ENCODE measurements at regions not wholly inside any gene's neighbourhood (a gene's known extent, or its start where the extent isn't known, plus 50 kb on each side); places are given as distances from the start of the nearest gene placed in this dataset.
"Not testable (repeated sequence)": the region's sequence is repeated elsewhere in the genome, so short reads cannot be mapped to it uniquely, and the experiment has no call there.

DNA sequence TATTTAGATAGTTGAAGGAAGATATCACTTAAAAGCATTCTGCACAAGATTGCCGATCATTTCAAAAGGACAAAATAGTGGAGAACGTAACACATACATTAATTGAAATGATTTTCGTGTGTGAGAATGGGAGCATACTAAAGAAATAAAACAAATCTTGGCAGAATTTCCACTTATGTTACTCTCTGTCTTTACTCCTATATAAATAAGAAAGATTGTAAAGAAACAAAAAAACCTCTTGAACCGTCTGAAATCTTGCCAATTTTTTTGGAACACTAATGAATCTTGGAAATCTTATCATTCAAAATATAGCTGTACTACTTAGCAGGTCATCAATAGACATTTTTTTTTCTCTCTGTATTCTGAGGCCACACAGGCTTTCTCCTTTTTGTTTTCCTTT lies 528.8 kb upstream of the NCAM2 start:
- 70% methylated on average over 1 of the region's 4 CpGs for WGBS
- H3K9ac ChIP-seq (ENCODE audit: low read length): no peak overlapping the region

DNA sequence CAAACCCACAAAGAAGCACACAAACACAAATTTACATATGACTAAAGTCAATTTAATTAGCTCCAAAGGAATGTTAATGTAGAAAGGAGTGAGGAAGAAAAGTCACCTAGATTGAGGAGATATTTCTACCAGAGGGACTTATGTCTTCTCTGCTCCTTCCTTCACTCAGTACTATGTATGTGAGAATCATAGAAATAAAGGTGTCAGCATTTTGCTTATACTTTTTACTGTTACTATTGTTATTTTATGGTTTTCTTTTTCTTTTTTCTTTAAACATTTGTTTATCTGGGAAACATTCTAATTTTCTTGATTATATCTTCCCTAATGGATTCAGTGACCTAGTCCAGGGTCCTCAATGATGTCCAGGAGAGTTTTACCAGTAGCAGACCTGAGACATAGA lies 511.9 kb upstream of the NCAM2 start:
- Histone ChIP-seq H2BK5ac (ENCODE audit: low read depth, low read length, poor library complexity, severe bottlenecking) (no peak overlapping the region), H2BK15ac (ENCODE audit: low read depth, poor library complexity, severe bottlenecking) (no peak overlapping the region), H2AK5ac (ENCODE audit: low read length, severe bottlenecking) (no peak overlapping the region), H3K4ac (ENCODE audit: low read depth in 1 of 2, low read length in 2 of 2) (no peak overlapping the region), H2AFZ (ENCODE audit: low read depth, low read length) (no peak overlapping the region), H3K9ac (ENCODE audit: low read length) (no peak overlapping the region), H2BK120ac (ENCODE audit: low read depth, low read length) (no peak overlapping the region), H3K9me3 (ENCODE audit: control insufficient read depth, low read length) (no peaks in the 10 kb centered on the region), H3K18ac (ENCODE audit: low read depth in 1 of 2, low read length in 2 of 2) (no peak overlapping the region), H3K27ac (ENCODE audit: low read length, poor library complexity, severe bottlenecking) (no peak overlapping the region), H2BK12ac (ENCODE audit: low read length in 2 of 2) (no peak overlapping the region), H3K79me1 (replicated peaks; ENCODE audit: low read length, poor library complexity, severe bottlenecking) (no peaks in the 10 kb centered on the region), H3K23ac (ENCODE audit: low read length in 2 of 2) (no peak overlapping the region), H4K91ac (ENCODE audit: low read length) (no peak overlapping the region), H3K14ac (ENCODE audit: low read length in 2 of 2) (no peak overlapping the region), H3K4me1 (ENCODE audit: control insufficient read depth, insufficient read depth, low read depth, low read length) (no peaks in the 10 kb centered on the region), H3K4me3 (ENCODE audit: insufficient read depth in 1 of 2, low read depth in 1 of 2, low read length in 2 of 2) (no peak overlapping the region), H3K4me2 (ENCODE audit: low read length, poor library complexity, severe bottlenecking) (no peak overlapping the region), H3K27me3 (ENCODE audit: control insufficient read depth in 1 of 2, insufficient read depth in 1 of 2, low read length in 2 of 2) (no peaks in the 10 kb centered on the region), H4K8ac (ENCODE audit: low read length) (no peak overlapping the region), H3K36me3 (ENCODE audit: control insufficient read depth in 1 of 2, insufficient read depth in 2 of 2, low read depth in 1 of 2, low read length in 2 of 2) (no peaks in the 10 kb centered on the region)
- no peak for DNase-seq

More for the DNA sequence above, 528.8 kb upstream of the NCAM2 start:
- Histone ChIP-seq H3K14ac (ENCODE audit: low read length in 2 of 2) (no peak overlapping the region), H3K4me3 (ENCODE audit: insufficient read depth in 1 of 2, low read depth in 1 of 2, low read length in 2 of 2) (no peak overlapping the region), H3K18ac (ENCODE audit: low read depth in 1 of 2, low read length in 2 of 2) (no peak overlapping the region), H4K91ac (ENCODE audit: low read length) (no peak overlapping the region), H3K23ac (ENCODE audit: low read length in 2 of 2) (no peak overlapping the region), H2AFZ (ENCODE audit: low read depth, low read length) (no peak overlapping the region), H2BK12ac (ENCODE audit: low read length in 2 of 2) (no peak overlapping the region), H3K4me1 (ENCODE audit: control insufficient read depth, insufficient read depth, low read depth, low read length) (no peaks in the 10 kb centered on the region), H3K27ac (ENCODE audit: low read length, poor library complexity, severe bottlenecking) (no peak overlapping the region), H3K4ac (ENCODE audit: low read depth in 1 of 2, low read length in 2 of 2) (no peak overlapping the region), H3K79me1 (replicated peaks; ENCODE audit: low read length, poor library complexity, severe bottlenecking) (no peaks in the 10 kb centered on the region), H2BK15ac (ENCODE audit: low read depth, poor library complexity, severe bottlenecking) (no peak overlapping the region), H2BK120ac (ENCODE audit: low read depth, low read length) (no peak overlapping the region), H2AK5ac (ENCODE audit: low read length, severe bottlenecking) (no peak overlapping the region), H3K27me3 (ENCODE audit: control insufficient read depth in 1 of 2, insufficient read depth in 1 of 2, low read length in 2 of 2) (no peaks in the 10 kb centered on the region), H4K8ac (ENCODE audit: low read length) (no peak overlapping the region), H3K36me3 (ENCODE audit: control insufficient read depth in 1 of 2, insufficient read depth in 2 of 2, low read depth in 1 of 2, low read length in 2 of 2) (no peaks in the 10 kb centered on the region), H3K9me3 (ENCODE audit: control insufficient read depth, low read length) (peaks cover 5% of the 10 kb centered on the region), H3K4me2 (ENCODE audit: low read length, poor library complexity, severe bottlenecking) (no peak overlapping the region), H2BK5ac (ENCODE audit: low read depth, low read length, poor library complexity, severe bottlenecking) (no peak overlapping the region)
- DNase-seq: no peak

DNA sequence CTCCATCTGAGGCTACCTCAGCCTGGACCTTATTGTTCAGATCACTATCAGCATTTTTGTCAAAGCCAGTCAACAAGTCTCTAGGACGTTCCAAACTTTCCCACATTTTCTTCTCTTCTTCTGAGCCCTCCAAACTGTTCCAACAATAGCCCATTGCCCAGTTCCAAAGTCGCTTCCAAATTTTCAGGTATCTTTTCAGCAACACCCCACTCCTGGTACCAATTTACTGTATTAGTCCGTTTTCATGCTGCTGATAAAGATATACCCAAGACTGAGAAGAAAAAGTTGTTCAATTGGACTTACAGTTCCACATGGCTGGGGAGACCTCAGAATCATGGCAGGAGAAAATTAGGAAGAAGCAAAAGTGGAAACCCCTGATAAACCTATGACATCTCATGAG lies 495.3 kb upstream of the NCAM2 start:
- not testable (repeated sequence) for H3K18ac ChIP-seq (ENCODE audit: low read depth in 1 of 2, low read length in 2 of 2); H4K91ac ChIP-seq (ENCODE audit: low read length); H3K4me2 ChIP-seq (ENCODE audit: low read length, poor library complexity, severe bottlenecking); H3K36me3 ChIP-seq (ENCODE audit: control insufficient read depth in 1 of 2, insufficient read depth in 2 of 2, low read depth in 1 of 2, low read length in 2 of 2); H3K79me1 ChIP-seq (replicated peaks; ENCODE audit: low read length, poor library complexity, severe bottlenecking); H4K8ac ChIP-seq (ENCODE audit: low read length); H2AFZ ChIP-seq (ENCODE audit: low read depth, low read length); H2BK5ac ChIP-seq (ENCODE audit: low read depth, low read length, poor library complexity, severe bottlenecking); H3K23ac ChIP-seq (ENCODE audit: low read length in 2 of 2); DNase-seq; H2BK15ac ChIP-seq (ENCODE audit: low read depth, poor library complexity, severe bottlenecking); H3K4me1 ChIP-seq (ENCODE audit: control insufficient read depth, insufficient read depth, low read depth, low read length); H3K27me3 ChIP-seq (ENCODE audit: control insufficient read depth in 1 of 2, insufficient read depth in 1 of 2, low read length in 2 of 2); H3K14ac ChIP-seq (ENCODE audit: low read length in 2 of 2); H2BK120ac ChIP-seq (ENCODE audit: low read depth, low read length); H3K27ac ChIP-seq (ENCODE audit: low read length, poor library complexity, severe bottlenecking); H3K4ac ChIP-seq (ENCODE audit: low read depth in 1 of 2, low read length in 2 of 2); H2AK5ac ChIP-seq (ENCODE audit: low read length, severe bottlenecking); H3K9ac ChIP-seq (ENCODE audit: low read length); H2BK12ac ChIP-seq (ENCODE audit: low read length in 2 of 2); H3K4me3 ChIP-seq (ENCODE audit: insufficient read depth in 1 of 2, low read depth in 1 of 2, low read length in 2 of 2)
- 44% methylated on average over 3 of the region's 3 CpGs for WGBS
- peaks cover 37% of the 10 kb centered on the region for H3K9me3 ChIP-seq (ENCODE audit: control insufficient read depth, low read length)

DNA sequence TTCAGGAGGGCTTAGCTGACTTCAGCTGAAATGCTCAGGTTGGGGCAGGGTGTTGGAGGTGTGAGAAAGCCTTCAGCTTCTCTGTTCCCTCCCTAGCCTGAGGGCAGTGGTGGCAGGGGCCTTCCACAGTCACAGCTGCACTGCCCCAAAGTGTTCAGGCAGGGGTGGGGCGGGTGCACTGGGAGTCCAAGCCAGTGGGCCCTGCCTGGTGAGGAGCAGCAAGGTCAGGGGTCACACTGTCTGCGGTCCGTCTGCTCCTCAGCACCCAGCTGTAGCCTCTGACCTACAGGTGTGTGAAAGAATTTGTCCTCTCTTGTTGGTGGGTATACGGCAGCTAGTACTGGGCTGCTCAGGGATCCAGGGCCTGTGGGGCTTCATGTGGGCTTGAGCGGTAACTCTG lies 490.4 kb upstream of the NCAM2 start:
- no peak overlapping the region for H2BK15ac ChIP-seq (ENCODE audit: low read depth, poor library complexity, severe bottlenecking)
- H2BK120ac ChIP-seq (ENCODE audit: low read depth, low read length): no peak overlapping the region
- no peaks in the 10 kb centered on the region for H3K27me3 ChIP-seq (ENCODE audit: control insufficient read depth in 1 of 2, insufficient read depth in 1 of 2, low read length in 2 of 2)
- H3K36me3 ChIP-seq (ENCODE audit: control insufficient read depth in 1 of 2, insufficient read depth in 2 of 2, low read depth in 1 of 2, low read length in 2 of 2): no peaks in the 10 kb centered on the region
- no peak overlapping the region for H3K4me3 ChIP-seq (ENCODE audit: insufficient read depth in 1 of 2, low read depth in 1 of 2, low read length in 2 of 2)
- no peak overlapping the region for H3K4ac ChIP-seq (ENCODE audit: low read depth in 1 of 2, low read length in 2 of 2)
- H2BK5ac ChIP-seq (ENCODE audit: low read depth, low read length, poor library complexity, severe bottlenecking): no peak overlapping the region
- no peak overlapping the region for H3K4me2 ChIP-seq (ENCODE audit: low read length, poor library complexity, severe bottlenecking)
- 94% methylated on average over 5 of the region's 5 CpGs for WGBS
- H3K18ac ChIP-seq (ENCODE audit: low read depth in 1 of 2, low read length in 2 of 2): no peak overlapping the region
- no peak overlapping the region for H3K27ac ChIP-seq (ENCODE audit: low read length, poor library complexity, severe bottlenecking)
- H3K9me3 ChIP-seq (ENCODE audit: control insufficient read depth, low read length): peaks cover 12% of the 10 kb centered on the region
- DNase-seq: no peak
- no peak overlapping the region for H3K9ac ChIP-seq (ENCODE audit: low read length)
- H2AFZ ChIP-seq (ENCODE audit: low read depth, low read length): no peak overlapping the region
- no peak overlapping the region for H2AK5ac ChIP-seq (ENCODE audit: low read length, severe bottlenecking)
- H4K8ac ChIP-seq (ENCODE audit: low read length): no peak overlapping the region
- no peaks in the 10 kb centered on the region for H3K4me1 ChIP-seq (ENCODE audit: control insufficient read depth, insufficient read depth, low read depth, low read length)
- H3K23ac ChIP-seq (ENCODE audit: low read length in 2 of 2): no peak overlapping the region
- no peak overlapping the region for H3K14ac ChIP-seq (ENCODE audit: low read length in 2 of 2)
- H4K91ac ChIP-seq (ENCODE audit: low read length): no peak overlapping the region
- H2BK12ac ChIP-seq (ENCODE audit: low read length in 2 of 2): no peak overlapping the region
- H3K79me1 ChIP-seq (replicated peaks; ENCODE audit: low read length, poor library complexity, severe bottlenecking): no peaks in the 10 kb centered on the region

Data from mesenchymal stem cell (in vitro differentiated cells and primary cell).